HG02571 (cell line): ENCODE measurements at regions not wholly inside any gene's neighbourhood (a gene's known extent, or its start where the extent isn't known, plus 50 kb on each side); places are given as distances from the start of the nearest gene placed in this dataset.
A peak's percentile ranks its signal among the peaks of the same experiment; 100 is the strongest.
"Not testable (repeated sequence)": the region's sequence is repeated elsewhere in the genome, so short reads cannot be mapped to it uniquely, and the experiment has no call there.

Source experiments
- ATAC-seq: cut with Tn5 transposase; IDR thresholded peaks from one replicate; pipeline ENCODE4 v1.9.1; 2021; ENCODE audit warnings: mild to moderate bottlenecking, moderate library complexity; ENCODE audit not compliant: unreplicated experiment

DNA sequence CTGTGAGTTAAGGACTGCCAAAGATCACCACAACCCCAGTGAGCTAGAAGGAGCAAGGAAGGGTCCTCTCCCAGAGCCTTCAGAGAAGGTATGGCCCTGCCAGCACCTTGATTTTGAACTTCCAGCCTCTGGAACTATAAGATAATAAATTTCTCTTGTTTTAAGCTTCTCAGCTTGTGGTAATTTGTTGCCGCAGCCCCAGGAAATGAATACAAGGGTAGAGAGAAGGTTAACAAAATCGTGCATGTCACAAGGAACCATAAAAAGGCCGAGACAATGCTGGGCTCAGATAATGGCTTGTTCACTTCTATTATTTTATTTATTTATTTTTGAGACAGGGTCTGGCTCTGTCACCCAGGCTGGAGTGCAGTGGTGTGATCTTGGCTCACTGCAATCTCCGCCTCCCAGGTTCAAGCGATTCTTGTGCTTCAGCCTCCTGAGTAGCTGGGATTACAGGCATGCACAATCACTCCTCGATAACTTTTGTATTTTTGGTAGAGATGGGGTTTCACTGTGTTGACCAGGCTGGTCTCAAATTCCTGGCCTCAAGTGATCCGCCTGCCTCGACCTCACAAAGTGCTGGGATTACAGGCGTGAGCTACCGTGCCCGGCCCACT, 71.5 kb downstream of the WSB1 start:
- ATAC-seq: not testable (repeated sequence)

GRCh38 chr17:27366437-27366836, 72.5 kb downstream of the WSB1 start:
- ATAC-seq: no peak

DNA sequence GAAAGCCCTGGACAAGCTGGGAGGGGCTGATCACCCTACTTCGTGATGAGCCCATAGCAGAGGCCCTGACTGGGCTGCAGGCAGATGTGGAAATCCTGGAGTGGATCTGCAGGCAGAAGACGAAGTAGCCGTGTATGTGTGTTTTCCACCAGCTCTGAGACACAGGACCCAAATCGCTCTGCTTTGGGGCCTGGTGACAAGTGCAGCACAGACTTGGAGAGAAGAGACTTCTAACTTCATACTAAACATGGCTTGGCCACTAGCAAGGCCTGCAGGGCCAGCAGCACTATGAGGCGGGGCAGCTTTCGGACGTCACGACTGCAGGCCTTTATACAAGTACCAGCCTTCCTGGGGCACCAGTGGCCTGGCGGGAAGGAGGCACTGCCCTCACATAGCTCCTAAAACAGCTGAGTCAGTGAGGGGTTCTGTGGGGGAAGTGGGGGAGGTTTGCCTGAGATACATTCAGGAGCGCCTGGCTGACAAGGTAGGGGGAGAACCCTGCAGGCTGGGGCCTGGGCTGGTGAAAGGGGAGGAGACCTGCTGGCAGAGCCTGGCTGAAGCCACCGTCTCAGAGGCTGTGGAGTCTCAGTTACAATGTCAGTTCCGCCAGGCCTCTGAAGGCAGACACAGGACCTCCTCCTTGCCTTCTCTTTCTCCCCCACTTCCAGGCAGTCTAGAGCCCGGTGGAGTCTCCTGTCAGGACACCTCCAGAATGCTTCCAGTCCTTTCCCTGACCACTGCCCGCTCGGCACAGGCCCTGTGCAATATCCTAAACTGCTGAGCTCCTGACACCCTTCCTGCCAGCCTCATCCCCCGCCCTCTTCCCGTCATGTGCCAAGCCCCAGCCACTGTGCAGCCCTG, 73.4 kb downstream of the WSB1 start:
- ATAC-seq: no peak

DNA sequence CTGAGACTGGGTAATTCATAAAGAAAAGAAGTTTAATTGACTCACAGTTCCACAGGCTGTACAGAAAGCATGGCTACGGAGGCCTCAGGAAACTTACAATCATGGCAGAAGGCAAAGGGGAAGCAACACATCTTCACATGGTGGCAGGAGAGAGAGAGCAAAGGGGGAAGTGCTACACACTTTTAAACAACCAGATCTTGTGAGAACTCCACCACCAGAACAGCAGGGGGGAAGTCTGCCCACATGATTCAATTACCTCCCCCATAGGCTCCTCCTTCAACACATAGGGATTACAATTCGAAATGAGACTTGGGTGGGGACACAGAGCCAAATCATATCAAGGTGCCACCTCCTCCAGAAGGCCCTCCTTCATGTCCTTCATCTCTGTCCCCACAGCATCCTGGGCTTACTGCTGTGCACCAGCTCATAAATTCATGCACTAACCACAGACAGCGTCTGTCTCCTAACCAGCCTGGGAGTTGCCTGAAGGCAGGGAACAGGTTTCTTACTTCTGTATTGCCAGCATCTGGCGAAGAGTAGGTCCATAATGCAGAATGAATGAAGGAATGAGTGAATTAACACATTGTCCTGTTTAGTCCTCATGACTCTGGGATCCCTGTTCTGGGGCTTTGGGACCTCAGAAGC, 74.4 kb downstream of the WSB1 start:
- no peak for ATAC-seq

- ATAC-seq: no peak
Observed at GRCh38 chr17:27368980-27369379, 75.1 kb downstream of the WSB1 start.

- ATAC-seq: no peak
Observed at GRCh38 chr17:27370776-27371175, 76.9 kb downstream of the WSB1 start.

DNA sequence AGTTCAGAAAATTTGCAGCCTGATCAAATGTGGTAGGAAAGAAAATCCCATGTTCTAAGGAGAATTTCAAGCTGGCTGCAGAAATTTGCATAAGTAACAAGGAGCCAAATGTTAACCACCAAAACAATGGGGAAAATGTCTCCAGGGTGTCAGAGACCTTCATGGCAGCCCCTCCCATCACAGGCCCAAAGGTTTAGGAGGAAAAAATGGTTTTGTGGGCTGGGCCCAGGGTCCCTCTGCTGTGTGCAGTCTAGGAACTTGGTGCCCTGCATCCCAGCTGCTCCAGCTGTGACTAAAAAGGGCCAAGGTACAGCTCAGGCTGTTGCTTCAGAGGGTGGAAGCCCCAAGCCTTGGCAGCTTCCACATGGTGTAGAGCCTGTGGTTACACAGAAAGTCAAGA, 79.8 kb downstream of the WSB1 start:
- ATAC-seq: not testable (repeated sequence)

- no peak for ATAC-seq
Observed at GRCh38 chr17:27376637-27377547, 79.4 kb upstream of the KSR1 start.

DNA sequence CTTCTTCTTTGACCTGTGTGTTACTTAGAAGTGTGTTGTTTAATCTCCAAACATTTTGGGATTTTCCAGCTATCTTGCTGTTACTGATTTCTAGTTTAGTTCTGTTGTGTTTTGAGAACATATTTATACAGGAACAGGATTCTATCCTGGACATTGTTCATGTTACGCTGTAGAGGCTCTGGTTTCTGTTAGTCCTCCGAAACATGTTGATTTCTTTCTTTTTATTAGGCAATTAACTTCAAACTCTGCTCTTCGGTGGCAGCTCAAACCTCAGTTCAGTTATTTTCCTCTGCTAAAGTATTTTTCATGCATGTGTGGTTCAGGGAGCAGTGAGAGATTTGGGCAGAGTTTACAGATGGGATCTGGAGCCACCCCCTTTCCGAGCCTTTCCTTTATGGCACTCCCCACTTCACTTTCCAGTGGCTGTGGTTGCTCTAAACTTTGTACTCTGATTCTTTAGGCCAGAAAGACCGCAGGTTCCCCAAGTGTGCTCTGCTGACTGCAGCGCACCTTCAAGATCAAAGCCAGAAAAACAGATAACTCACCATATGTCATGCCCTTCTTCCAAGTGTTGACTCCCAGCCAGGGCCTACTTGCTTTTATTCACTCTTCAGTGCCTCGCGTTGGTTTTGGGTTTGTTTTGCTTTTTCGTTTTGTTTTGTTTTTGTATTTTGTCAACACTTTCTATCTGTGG, 77.6 kb upstream of the KSR1 start:
- ATAC-seq: no peak

- ATAC-seq: no peak
Observed at GRCh38 chr17:27379888-27380533, 76.2 kb upstream of the KSR1 start.

- no peak for ATAC-seq
Observed at GRCh38 chr17:27380551-27380950, 75.7 kb upstream of the KSR1 start.

- peak; percentile 42 for ATAC-seq
Observed at GRCh38 chr17:27381007-27381501, 75.2 kb upstream of the KSR1 start.

DNA sequence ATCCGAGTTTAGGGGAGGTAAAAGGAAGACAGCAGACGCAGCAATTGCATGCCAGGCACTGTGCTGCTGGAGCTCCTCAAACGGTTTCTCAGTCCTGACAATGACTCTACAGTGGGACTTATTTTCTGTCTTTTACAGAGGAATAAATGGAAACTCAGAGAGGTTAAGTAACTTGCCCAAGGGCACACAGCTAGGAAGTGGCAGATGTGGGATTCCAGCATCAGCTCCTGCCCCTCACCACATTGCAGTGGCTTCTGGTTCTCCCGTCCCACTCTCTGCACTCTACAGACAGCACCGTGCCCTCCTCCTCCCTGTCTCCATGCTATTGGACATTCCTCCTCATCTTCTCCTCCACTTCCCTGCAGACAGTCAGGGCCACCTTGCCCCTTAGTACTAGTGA, 74.2 kb upstream of the KSR1 start:
- ATAC-seq: no peak

DNA sequence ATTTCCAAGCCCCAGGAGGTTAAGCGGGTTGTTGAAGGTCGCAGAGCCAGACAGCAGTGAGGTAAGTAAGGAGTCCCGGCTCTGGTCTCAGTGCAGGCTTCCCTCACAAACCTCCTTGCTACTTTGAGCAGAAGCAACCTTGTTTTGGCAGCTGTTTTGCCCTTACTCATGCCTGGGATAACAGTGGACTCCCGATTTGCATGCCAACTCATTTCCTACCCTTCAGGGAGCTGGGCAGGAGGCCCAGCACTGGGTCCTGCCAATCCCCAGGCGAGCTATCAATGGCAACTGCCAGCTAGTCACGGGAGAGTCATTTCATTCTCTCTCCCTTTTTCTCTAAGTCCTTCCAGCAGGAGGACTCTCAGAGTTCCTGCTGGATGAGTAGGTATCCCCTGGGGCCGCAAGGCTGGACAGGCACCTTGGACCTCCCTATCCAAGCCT, 72.0 kb upstream of the KSR1 start:
- ATAC-seq: no peak

DNA sequence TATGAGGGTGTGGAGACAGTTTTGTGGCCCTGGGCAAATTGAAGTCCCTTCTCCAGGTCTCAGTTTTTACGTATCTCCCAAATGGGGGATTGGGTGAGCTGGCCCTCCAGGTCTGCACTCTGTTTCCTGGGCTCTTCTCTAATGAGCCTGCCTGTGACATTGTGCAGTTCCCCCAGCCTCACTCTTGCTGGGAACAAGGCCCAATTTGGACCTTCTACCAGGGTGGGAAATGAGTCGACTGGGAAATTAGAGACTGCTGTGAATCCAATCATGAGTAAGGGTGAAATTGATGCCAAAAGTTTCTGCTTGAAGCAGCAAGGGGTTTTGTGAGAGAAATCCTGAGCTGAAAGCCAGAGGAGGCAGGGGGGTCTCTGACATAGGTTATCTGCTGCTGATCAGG, 71.5 kb upstream of the KSR1 start:
- ATAC-seq: no peak

DNA sequence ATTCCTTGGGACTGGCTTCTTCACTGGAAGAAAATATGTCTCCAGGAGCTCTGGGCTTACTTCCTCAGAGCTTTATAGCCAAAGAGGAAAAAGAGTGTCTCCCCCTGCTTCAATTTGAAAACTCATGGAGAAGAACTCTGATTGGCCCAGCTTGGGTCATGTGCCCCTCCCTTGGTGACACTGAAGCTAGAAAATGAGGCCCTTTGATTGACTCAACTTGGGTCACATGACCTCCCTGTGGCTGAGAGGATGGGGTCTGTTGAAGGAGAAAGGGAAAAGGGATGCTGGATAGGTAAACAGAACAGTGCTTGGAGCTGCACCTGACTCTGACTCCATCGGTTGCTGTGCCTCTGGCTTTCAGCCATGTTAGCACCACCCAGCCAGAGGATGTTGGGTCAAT, 70.6 kb upstream of the KSR1 start:
- ATAC-seq: no peak

DNA sequence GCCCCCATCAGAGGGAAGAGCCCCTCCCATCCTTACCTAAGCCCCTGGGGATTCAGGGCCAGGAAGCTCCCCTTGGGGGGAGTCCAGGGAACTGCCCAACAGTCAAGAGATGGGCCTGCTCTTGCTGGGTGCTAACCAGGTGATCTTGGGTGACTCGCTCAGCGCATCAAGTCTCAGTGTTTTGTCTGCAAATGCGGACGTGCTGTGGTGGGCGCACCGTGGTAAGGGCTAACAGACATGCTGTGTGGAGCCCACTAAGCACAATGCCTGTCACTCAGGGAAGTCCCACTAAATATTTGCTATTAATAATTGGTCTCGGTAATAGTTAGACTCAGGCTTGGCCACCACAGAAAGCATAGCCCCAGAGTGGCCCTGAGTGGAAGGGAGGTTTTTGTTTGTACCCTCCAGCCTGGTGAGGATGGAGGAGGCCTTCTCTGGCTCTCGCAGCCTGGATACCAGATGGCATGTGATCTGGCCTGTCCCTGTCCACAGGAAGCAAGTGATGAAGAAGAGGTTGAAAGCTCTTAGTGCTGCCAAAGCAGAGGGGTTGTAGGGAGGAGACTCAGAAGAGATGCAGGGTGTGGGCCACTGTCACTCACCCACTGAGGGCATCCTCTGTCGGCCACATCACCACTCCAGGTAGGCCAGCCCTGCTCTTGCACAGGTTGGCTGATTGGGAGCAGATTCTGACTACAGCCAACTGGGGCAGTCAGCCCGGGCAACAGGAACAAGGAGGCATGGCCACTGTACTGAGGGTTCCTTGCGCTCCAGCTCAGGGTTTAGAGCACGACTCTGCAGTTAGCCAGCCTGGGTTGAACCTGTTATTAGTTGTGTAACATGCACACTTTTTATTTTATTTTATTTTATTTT, 69.8 kb upstream of the KSR1 start:
- no peak for ATAC-seq

DNA sequence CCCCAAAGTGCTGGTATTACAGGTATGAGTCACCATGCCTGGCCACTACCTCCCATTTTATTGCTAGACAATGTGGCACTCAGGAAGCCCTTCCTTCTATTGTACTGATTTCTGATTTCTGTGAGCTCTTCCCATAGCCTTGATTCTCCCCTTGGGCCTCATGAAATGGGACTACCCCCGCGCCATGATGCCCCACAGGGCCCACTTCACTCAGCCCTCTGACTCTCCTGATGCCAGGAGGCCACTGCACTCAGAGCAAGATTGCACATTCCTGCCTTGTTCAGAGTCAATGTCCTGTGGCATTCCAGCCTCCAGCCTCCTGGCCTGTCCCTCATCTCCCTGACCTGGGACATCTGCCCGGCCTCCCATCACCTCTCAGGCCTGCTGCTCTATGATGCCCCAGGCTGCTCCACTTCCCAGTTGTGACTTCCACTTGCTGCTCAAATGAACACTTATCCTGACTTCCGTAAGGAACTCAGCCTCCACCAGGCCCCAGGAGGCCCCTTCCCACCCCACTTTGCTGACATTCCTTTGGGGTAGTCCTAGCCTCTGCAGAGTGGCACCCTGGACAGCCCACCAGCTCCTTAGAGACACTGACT, 66.6 kb upstream of the KSR1 start:
- no peak for ATAC-seq
